Adrenal gland (tissue), 9 donors: ENCODE measurements at regions not wholly inside any gene's neighbourhood (a gene's known extent, or its start where the extent isn't known, plus 50 kb on each side); places are given as distances from the start of the nearest gene placed in this dataset.

Experiments used
- DNase-seq, 7 donors: peaks; one replicate each; pipeline ENCODE4 v3.0.0-alpha.2; 2019 to 2020
- H3K27ac ChIP-seq, 5 donors: fragments of 200-600 bp; sonication (generic) in 4 of 5; 1 replicate in 3 of 5; 2 replicates in 2 of 5; pipeline versions ENCODE4 v1.5.1 to v1.8.0; 2016 to 2020; ENCODE audit warnings: mild to moderate bottlenecking in 1 of 5
- H3K27me3 ChIP-seq: fragments of 200-600 bp; 2 replicates; pipeline ENCODE4 v1.8.0; 2021
- H3K36me3 ChIP-seq, 2 donors: fragments of 200-600 bp; replicated peaks in 1 of 2; 1 replicate in 1 of 2; 2 replicates in 1 of 2; pipeline versions ENCODE4 v1.5.1 to v1.8.0; 2018 to 2022
- H3K4me1 ChIP-seq, 2 donors: fragments of 200-600 bp; replicated peaks in 1 of 2; 1 replicate in 1 of 2; 2 replicates in 1 of 2; pipeline versions ENCODE4 v1.5.1 to v1.8.0; 2018 to 2021
- H3K4me3 ChIP-seq, 4 donors: fragments of 200-600 bp; sonication (generic) in 3 of 4; one replicate each; pipeline ENCODE4 v1.5.1; 2016 to 2018
- H3K9me3 ChIP-seq, 3 donors: fragments of 200-600 bp; sonication (generic) in 1 of 3; replicated peaks in 1 of 3; 1 replicate in 2 of 3; 2 replicates in 1 of 3; pipeline versions ENCODE4 v1.5.1 to v1.8.0; 2016 to 2021
- POLR2A ChIP-seq, 2 donors: fragments of 450-650 bp; IDR thresholded peaks; one replicate each; pipeline ENCODE4 v1.6.1; 2017; ENCODE audit warnings: antibody characterized with exemption in 2 of 2, mild to moderate bottlenecking in 2 of 2, moderate library complexity in 1 of 2
- WGBS, 4 donors: extraction: QIAGEN DNeasy Blood & Tissue Kit in 2 of 4; methylation state at CpG; one replicate each; pipeline versions ENCODE4 v1.1.5 to v1.1.7; 2013 to 2017; 5-methylcytosine and 5-hydroxymethylcytosine counted together
- intact Hi-C, 2 donors: fragments of 100-400 bp; cut with DNase I; formaldehyde crosslinking; loops; one replicate each; pipeline versions ENCODE4 v1.14.1 to v1.15.0; 2022 to 2023
- TF ChIP-seq, protein P1 (sequence below), 6 experiments: fragments of 450-650 bp in 4 of 6; fragments of 200-600 bp in 2 of 6; sonication (generic) in 1 of 6; IDR thresholded peaks; 1 replicate in 5 of 6; 2 replicates in 1 of 6; pipeline versions ENCODE4 v1.5.1 to v1.8.0; 2016 to 2021; ENCODE audit warnings: antibody characterized with exemption in 6 of 6, mild to moderate bottlenecking in 2 of 6, moderate library complexity in 1 of 6
- donor health status: healthy with polysubstance abuse.
- donor health status: Bipolar disorder and iron deficiency.
- donor health status: DM: yes; HTN: yes; CAD: no.
- donor health status: DM: no; HTN: no; CAD: no.
- donor health status: DM: no; HTN: no; CAD: no.

DNA sequence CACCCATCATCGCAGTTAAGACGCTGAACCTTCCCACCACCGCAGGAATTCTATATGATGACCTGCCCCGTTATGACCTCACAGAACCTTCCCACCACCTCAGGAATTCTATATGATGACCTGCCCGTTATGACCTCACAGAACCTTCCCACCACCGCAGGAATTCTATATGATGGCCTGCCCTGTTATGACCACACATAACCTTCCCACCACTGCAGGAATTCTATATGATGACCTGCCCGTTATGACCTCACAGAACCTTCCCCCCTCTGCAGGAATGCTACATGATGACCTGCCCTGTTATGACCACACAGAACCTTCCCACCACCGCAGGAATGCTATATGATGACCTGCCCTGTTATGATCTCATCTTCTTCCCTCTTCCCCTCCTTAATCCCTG, 64.3 kb downstream of the IRX1 start:
- Histone ChIP-seq H3K9me3 (no peaks in the 10 kb centered on the region), H3K4me3 (no peak overlapping the region), H3K27ac (no peak overlapping the region), H3K36me3 (no peaks in the 10 kb centered on the region), H3K27me3 (no peaks in the 10 kb centered on the region), H3K4me1 (no peaks in the 10 kb centered on the region)
- no peak for TF ChIP-seq POLR2A (IDR thresholded peaks at IDR 0.05)
- TF ChIP-seq, protein P1, sequence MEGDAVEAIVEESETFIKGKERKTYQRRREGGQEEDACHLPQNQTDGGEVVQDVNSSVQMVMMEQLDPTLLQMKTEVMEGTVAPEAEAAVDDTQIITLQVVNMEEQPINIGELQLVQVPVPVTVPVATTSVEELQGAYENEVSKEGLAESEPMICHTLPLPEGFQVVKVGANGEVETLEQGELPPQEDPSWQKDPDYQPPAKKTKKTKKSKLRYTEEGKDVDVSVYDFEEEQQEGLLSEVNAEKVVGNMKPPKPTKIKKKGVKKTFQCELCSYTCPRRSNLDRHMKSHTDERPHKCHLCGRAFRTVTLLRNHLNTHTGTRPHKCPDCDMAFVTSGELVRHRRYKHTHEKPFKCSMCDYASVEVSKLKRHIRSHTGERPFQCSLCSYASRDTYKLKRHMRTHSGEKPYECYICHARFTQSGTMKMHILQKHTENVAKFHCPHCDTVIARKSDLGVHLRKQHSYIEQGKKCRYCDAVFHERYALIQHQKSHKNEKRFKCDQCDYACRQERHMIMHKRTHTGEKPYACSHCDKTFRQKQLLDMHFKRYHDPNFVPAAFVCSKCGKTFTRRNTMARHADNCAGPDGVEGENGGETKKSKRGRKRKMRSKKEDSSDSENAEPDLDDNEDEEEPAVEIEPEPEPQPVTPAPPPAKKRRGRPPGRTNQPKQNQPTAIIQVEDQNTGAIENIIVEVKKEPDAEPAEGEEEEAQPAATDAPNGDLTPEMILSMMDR (IDR thresholded peaks at IDR 0.05) = no peak
- no peak for DNase-seq
- 67 to 76% (median 74%) methylated on average over 8 of the region's 8 CpGs for WGBS, 4 donors
- intact Hi-C loops = no loop called here

DNA sequence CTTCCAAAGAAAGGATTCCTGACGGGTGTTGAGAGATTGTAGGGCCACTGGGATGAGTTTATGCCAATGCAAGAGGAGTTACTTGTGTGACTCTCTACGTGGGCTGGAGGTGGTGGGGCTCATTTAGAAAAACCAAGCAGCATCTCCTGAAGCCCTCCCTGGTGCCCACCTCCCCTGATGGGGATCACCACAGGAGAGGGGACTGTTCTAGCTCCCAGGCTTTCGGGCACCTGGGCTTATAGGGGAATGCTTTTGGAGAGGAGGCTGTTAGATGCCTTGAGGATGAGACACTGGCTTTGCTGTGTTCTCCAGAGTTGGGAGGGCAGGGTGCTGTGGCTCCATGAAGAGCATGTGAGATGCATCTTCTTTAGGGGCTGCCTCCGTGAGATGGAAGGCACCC, 65.0 kb downstream of the IRX1 start:
- 65 to 80% (median 78%) methylated on average over 4 of the region's 4 CpGs for WGBS, 4 donors
- TF ChIP-seq POLR2A (IDR thresholded peaks at IDR 0.05) = no peak
- TF ChIP-seq, protein P1 (IDR thresholded peaks at IDR 0.05) = no peak
- H3K36me3 ChIP-seq = no peaks in the 10 kb centered on the region

GRCh38 chr5:3661755-3662296, 66.2 kb downstream of the IRX1 start:
- 44 to 61% (median 51%) methylated on average over 4 of the region's 4 CpGs for WGBS, 4 donors
- H3K27ac ChIP-seq = no peak overlapping the region
- TF ChIP-seq, protein P1 (IDR thresholded peaks at IDR 0.05) = no peak
- TF ChIP-seq POLR2A (IDR thresholded peaks at IDR 0.05) = no peak
- no peaks in the 10 kb centered on the region for H3K36me3 ChIP-seq
- no peaks in the 10 kb centered on the region for H3K4me1 ChIP-seq
- no peak overlapping the region for H3K4me3 ChIP-seq
- H3K9me3 ChIP-seq = no peaks in the 10 kb centered on the region
- DNase-seq = no peak
- intact Hi-C loops = no loop called here
- H3K27me3 ChIP-seq = no peaks in the 10 kb centered on the region

More for the DNA sequence above, 65.0 kb downstream of the IRX1 start:
- DNase-seq = no peak
- no peaks in the 10 kb centered on the region for H3K4me1 ChIP-seq
- no peak overlapping the region for H3K4me3 ChIP-seq
- no peaks in the 10 kb centered on the region for H3K27me3 ChIP-seq
- intact Hi-C loops = no loop called here
- no peak overlapping the region for H3K27ac ChIP-seq
- no peaks in the 10 kb centered on the region for H3K9me3 ChIP-seq

DNA sequence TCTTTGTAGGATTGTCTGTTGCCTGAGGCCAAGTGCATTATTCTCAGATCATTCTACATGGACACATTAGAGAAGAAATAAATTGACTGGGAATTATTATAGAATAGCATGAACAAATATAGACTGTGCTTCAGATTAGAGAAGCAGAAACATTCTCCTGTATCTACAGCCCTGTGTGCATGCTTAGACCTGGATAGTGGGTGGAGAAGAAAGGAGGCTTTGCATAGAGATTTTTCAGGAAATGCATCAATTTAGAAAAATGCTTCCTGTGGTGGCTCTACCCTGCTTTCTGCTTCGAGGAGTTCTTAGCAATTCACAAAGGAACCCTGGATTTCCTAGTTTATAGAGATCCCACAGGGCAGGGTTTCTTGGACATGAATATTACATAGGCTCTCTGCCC, 66.7 kb downstream of the IRX1 start:
- WGBS, 4 donors = 29 to 47% (median 41%) methylated on average over 1 of the region's 1 CpG
- no peaks in the 10 kb centered on the region for H3K4me1 ChIP-seq
- intact Hi-C loops = no loop called here
- no peak overlapping the region for H3K27ac ChIP-seq
- no peaks in the 10 kb centered on the region for H3K9me3 ChIP-seq
- H3K4me3 ChIP-seq = no peak overlapping the region
- no peaks in the 10 kb centered on the region for H3K27me3 ChIP-seq
- no peaks in the 10 kb centered on the region for H3K36me3 ChIP-seq
- DNase-seq = no peak
- TF ChIP-seq, protein P1 (IDR thresholded peaks at IDR 0.05) = no peak
- no peak for TF ChIP-seq POLR2A (IDR thresholded peaks at IDR 0.05)
